ENCODE measurements at regions not wholly inside any gene's neighbourhood (a gene's known extent, or its start where the extent isn't known, plus 50 kb on each side); places are given as distances from the start of the nearest gene placed in this dataset.

DNA sequence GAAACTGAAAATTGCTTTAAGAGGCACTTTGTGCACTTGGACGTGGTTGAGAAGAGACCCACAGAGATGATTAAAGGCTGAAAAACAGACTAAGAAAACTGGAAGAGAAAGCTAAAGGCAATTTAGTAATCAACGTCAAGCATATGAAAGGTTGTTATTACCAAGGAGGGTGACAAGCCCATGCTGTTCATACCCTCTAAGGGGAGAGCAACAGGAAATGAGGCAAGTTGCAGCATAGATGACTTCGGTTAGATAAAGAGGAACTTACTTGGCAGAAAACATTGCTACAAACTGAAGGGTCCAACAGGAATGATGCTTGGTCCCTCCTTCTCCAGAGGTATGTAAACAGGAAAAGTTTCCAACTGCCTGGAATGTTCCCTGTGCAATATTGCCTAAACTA lies 107.8 kb downstream of the DUSP6 start:
- H3K9me3 ChIP-seq (ENCODE audit: control insufficient read depth, low read length), result no peaks in the 10 kb centered on the region
- no peak overlapping the region for H3K4me2 ChIP-seq (ENCODE audit: low read length)
- no peak for TF ChIP-seq CTCF (IDR thresholded peaks at IDR 0.05)
- no peak overlapping the region for H3K27ac ChIP-seq
- H3K4me1 ChIP-seq, result peaks cover 24% of the 10 kb centered on the region
- H3K27me3 ChIP-seq (ENCODE audit: control insufficient read depth, insufficient read depth, low read length), result no peaks in the 10 kb centered on the region
- H3K9ac ChIP-seq, result no peak overlapping the region
- H2AFZ ChIP-seq, result peak overlapping the region; percentile 57
- H3K79me2 ChIP-seq, result no peaks in the 10 kb centered on the region
- no peaks in the 10 kb centered on the region for H3K36me3 ChIP-seq (ENCODE audit: control insufficient read depth, insufficient read depth, low read length)
- H3K4me3 ChIP-seq (ENCODE audit: low read depth, low read length), result no peak overlapping the region

GRCh38 chr12:89243771-89244170 lies 108.5 kb downstream of the DUSP6 start:
- H2AFZ ChIP-seq, result peak overlapping the region; percentile 10
- H3K27me3 ChIP-seq (ENCODE audit: control insufficient read depth, insufficient read depth, low read length), result no peaks in the 10 kb centered on the region
- H3K79me2 ChIP-seq, result no peaks in the 10 kb centered on the region
- H3K9me3 ChIP-seq (ENCODE audit: control insufficient read depth, low read length), result no peaks in the 10 kb centered on the region
- H3K36me3 ChIP-seq (ENCODE audit: control insufficient read depth, insufficient read depth, low read length), result no peaks in the 10 kb centered on the region
- peaks cover 25% of the 10 kb centered on the region for H3K4me1 ChIP-seq
- H3K9ac ChIP-seq, result no peak overlapping the region
- TF ChIP-seq CTCF (IDR thresholded peaks at IDR 0.05), result no peak
- no peak overlapping the region for H3K4me3 ChIP-seq (ENCODE audit: low read depth, low read length)
- H3K4me2 ChIP-seq (ENCODE audit: low read length), result no peak overlapping the region
- H3K27ac ChIP-seq, result no peak overlapping the region

- H3K27ac ChIP-seq, result no peak overlapping the region
- H3K9ac ChIP-seq, result no peak overlapping the region
- no peaks in the 10 kb centered on the region for H3K9me3 ChIP-seq (ENCODE audit: control insufficient read depth, low read length)
- no peaks in the 10 kb centered on the region for H3K36me3 ChIP-seq (ENCODE audit: control insufficient read depth, insufficient read depth, low read length)
- no peaks in the 10 kb centered on the region for H3K79me2 ChIP-seq
- no peaks in the 10 kb centered on the region for H3K27me3 ChIP-seq (ENCODE audit: control insufficient read depth, insufficient read depth, low read length)
- H3K4me2 ChIP-seq (ENCODE audit: low read length), result no peak overlapping the region
- TF ChIP-seq CTCF (IDR thresholded peaks at IDR 0.05), result no peak
- H3K4me1 ChIP-seq, result peaks cover 12% of the 10 kb centered on the region
- H3K4me3 ChIP-seq (ENCODE audit: low read depth, low read length), result no peak overlapping the region
- peak overlapping the region; percentile 36 for H2AFZ ChIP-seq
These were observed 112.8 kb downstream of the DUSP6 start for GRCh38 chr12:89239534-89239933.

DNA sequence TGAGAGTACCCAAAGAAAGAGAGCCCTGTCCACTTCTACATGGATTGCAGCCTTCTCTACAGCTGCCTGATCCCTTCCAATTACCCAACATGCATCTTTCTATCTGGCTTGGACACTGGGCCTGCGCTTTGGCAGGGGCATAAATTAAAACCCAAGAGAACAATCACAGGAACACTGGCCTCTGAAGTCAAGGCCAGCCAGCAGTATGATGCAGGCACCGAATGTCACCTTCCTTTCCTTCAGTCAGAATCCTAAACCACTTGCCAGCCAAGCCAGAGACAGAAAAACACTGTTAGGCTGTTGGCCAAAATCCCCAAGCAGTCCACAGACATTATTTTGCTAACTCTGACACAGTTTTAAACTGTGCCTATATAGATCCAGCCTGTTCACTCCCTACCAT lies 113.7 kb downstream of the DUSP6 start:
- Histone ChIP-seq H3K9me3 (ENCODE audit: control insufficient read depth, low read length) (no peaks in the 10 kb centered on the region), H3K27ac (peak overlapping the region; percentile 25), H3K4me1 (peaks cover 5% of the 10 kb centered on the region), H3K4me3 (ENCODE audit: low read depth, low read length) (no peak overlapping the region), H3K9ac (no peak overlapping the region), H3K79me2 (no peaks in the 10 kb centered on the region), H3K4me2 (ENCODE audit: low read length) (no peak overlapping the region), H3K27me3 (ENCODE audit: control insufficient read depth, insufficient read depth, low read length) (no peaks in the 10 kb centered on the region), H2AFZ (peak overlapping the region; percentile 40), H3K36me3 (ENCODE audit: control insufficient read depth, insufficient read depth, low read length) (no peaks in the 10 kb centered on the region)
- TF ChIP-seq CTCF (IDR thresholded peaks at IDR 0.05), result no peak

DNA sequence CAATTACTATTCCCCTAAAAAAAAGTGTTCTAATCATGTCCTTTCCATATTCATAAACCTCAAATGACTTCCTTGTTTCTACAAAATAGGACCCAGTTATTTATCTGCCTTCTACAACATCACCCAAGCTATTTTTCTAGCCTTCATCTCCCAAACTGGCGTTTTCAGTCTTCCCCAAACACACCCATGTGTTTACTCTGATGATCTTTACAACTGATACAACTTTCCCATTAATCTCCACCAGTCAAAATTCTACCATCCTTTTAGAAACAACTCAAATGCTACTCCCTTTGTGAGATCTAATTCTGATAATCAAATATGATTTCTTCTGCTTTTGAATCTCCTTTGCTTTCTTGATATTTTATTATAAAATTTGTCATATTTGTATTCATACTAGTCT lies 114.5 kb downstream of the DUSP6 start:
- peaks cover 4% of the 10 kb centered on the region for H3K4me1 ChIP-seq
- no peak overlapping the region for H3K9ac ChIP-seq
- no peak overlapping the region for H2AFZ ChIP-seq
- no peaks in the 10 kb centered on the region for H3K79me2 ChIP-seq
- no peaks in the 10 kb centered on the region for H3K36me3 ChIP-seq (ENCODE audit: control insufficient read depth, insufficient read depth, low read length)
- TF ChIP-seq CTCF (IDR thresholded peaks at IDR 0.05), result no peak
- H3K4me3 ChIP-seq (ENCODE audit: low read depth, low read length), result no peak overlapping the region
- no peaks in the 10 kb centered on the region for H3K9me3 ChIP-seq (ENCODE audit: control insufficient read depth, low read length)
- no peak overlapping the region for H3K27ac ChIP-seq
- H3K4me2 ChIP-seq (ENCODE audit: low read length), result no peak overlapping the region
- no peaks in the 10 kb centered on the region for H3K27me3 ChIP-seq (ENCODE audit: control insufficient read depth, insufficient read depth, low read length)
